Thyroid gland (tissue), 4 donors: ENCODE measurements at regions not wholly inside any gene's neighbourhood (a gene's known extent, or its start where the extent isn't known, plus 50 kb on each side); places are given as distances from the start of the nearest gene placed in this dataset.

Experiments
- DNase-seq, 2 donors: peaks; one replicate each; pipeline ENCODE4 v3.0.0-alpha.2; 2019
- H3K27ac ChIP-seq, 3 donors: fragments of 200-600 bp; sonication (generic); 1 replicate in 2 of 3; 2 replicates in 1 of 3; pipeline ENCODE4 v1.5.1; 2016 to 2019; ENCODE audit warnings: mild to moderate bottlenecking in 1 of 3, moderate library complexity in 1 of 3
- H3K27me3 ChIP-seq: fragments of 200-600 bp; sonication (generic); one replicate; pipeline ENCODE4 v1.5.1; 2019
- H3K36me3 ChIP-seq, 2 donors: fragments of 200-600 bp; sonication (generic); one replicate each; pipeline ENCODE4 v1.5.1; 2016 to 2019
- H3K4me1 ChIP-seq, 2 donors: fragments of 200-600 bp; sonication (generic); one replicate each; pipeline ENCODE4 v1.5.1; 2017 to 2019
- H3K4me3 ChIP-seq, 3 donors: fragments of 200-600 bp; sonication (generic); replicated peaks in 1 of 3; 1 replicate in 2 of 3; 2 replicates in 1 of 3; pipeline ENCODE4 v1.5.1; 2016; ENCODE audit warnings: mild to moderate bottlenecking in 1 of 3
- H3K9me3 ChIP-seq: fragments of 200-600 bp; sonication (generic); one replicate; pipeline ENCODE4 v1.5.1; 2017
- CTCF ChIP-seq, 6 experiments: fragments of 200-600 bp in 3 of 6; fragments of 450-650 bp in 3 of 6; sonication (generic) in 3 of 6; IDR thresholded peaks; one replicate each; pipeline ENCODE4 v1.5.1; 2016 to 2019; ENCODE audit warnings: antibody characterized with exemption in 6 of 6, mild to moderate bottlenecking in 2 of 6, inconsistent platforms in 1 of 6, moderate library complexity in 1 of 6
- POLR2A ChIP-seq, 2 donors: fragments of 450-650 bp; IDR thresholded peaks; one replicate each; pipeline ENCODE4 v1.6.1; 2017; ENCODE audit warnings: antibody characterized with exemption in 2 of 2, mild to moderate bottlenecking in 2 of 2, moderate library complexity in 1 of 2
- WGBS, 2 donors: methylation state at CpG; one replicate each; pipeline ENCODE4 v1.1.5; 2017; 5-methylcytosine and 5-hydroxymethylcytosine counted together
- intact Hi-C: fragments of 100-400 bp; cut with DNase I; formaldehyde crosslinking; loops from one replicate; pipeline ENCODE4 v1.15.1; 2023

DNA sequence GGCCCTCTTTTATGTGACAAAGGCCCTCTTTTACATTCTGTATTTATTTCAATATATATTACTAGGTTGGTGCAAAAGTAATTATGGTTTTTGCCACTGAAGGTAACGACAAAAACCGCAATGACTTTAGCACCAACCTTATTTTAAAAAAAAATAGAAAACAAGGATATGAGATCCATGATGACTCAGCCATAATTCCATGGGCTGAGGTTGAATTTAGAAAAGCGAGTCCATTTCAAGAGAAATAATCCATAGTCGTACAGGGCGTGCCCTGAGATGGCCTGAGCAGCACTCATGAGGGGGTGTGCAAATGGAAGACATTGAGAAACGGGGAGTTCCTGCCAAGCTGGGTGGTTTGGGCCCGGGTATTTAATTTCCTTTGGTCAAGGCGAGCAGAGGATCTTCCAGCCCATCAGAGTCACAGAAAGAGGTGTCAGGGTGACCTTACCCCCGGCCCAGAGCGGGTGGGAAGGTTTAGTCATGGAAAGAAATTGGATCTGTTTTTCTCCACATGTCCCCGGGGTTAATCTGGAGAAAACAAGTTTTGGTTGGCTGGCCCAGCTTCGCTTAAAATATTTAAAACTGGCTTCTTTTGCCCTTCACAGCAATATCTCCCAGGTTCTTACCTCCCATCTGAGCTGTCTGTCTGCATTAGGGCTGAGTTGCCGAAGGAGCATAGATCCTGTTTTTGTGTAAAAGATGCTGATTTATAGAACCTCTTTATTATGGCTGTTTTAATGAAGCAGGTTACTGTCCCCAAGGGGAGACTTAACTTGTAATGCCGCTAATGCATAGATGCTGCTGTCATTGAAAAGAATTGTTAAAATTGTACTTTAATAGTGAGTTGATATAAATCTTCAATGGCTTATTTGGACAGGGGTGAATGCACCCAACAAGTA, 255.6 kb downstream of the PREX1 start:
- H3K4me3 ChIP-seq = no peak overlapping the region
- no peaks in the 10 kb centered on the region for H3K4me1 ChIP-seq
- DNase-seq = no peak
- H3K36me3 ChIP-seq = no peaks in the 10 kb centered on the region
- no peaks in the 10 kb centered on the region for H3K9me3 ChIP-seq
- H3K27ac ChIP-seq = no peak overlapping the region
- no peaks in the 10 kb centered on the region for H3K27me3 ChIP-seq
- 79% methylated on average over 14 of the region's 14 CpGs for WGBS, 2 donors
- intact Hi-C loops = no loop called here
- TF ChIP-seq CTCF (IDR thresholded peaks at IDR 0.05) (no peak), POLR2A (IDR thresholded peaks at IDR 0.05) (no peak)

DNA sequence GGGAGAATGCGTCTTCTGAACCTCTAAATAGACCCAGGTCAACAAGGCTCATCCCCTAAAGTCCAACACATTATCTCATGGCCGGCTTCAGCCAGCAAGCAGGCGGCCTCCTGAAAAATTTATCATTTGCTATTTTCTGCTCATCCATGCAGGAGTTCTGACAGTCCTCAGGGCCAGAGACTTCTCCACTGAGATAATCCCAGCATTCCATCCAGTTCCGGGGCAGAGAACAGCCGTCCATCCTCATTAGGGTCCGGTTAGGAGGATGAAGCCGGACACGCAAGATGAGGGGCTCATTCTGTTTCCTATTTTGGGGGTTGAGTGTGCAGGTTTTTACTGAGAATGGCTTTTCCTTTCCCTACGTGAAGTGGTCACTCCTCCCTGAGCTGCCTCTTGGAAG, 258.1 kb downstream of the PREX1 start:
- WGBS, 2 donors = 50 to 59% methylated on average over 9 of the region's 9 CpGs
- H3K9me3 ChIP-seq = no peaks in the 10 kb centered on the region
- H3K27me3 ChIP-seq = no peaks in the 10 kb centered on the region
- no peaks in the 10 kb centered on the region for H3K36me3 ChIP-seq
- H3K4me3 ChIP-seq = no peak overlapping the region
- TF ChIP-seq CTCF (IDR thresholded peaks at IDR 0.05) = no peak
- no peak for TF ChIP-seq POLR2A (IDR thresholded peaks at IDR 0.05)
- no peaks in the 10 kb centered on the region for H3K4me1 ChIP-seq
- intact Hi-C loops = no loop called here
- DNase-seq = no peak
- H3K27ac ChIP-seq = no peak overlapping the region

- Histone ChIP-seq H3K9me3 (no peaks in the 10 kb centered on the region), H3K4me3 (no peak overlapping the region), H3K27ac (no peak overlapping the region), H3K4me1 (no peaks in the 10 kb centered on the region), H3K36me3 (no peaks in the 10 kb centered on the region), H3K27me3 (no peaks in the 10 kb centered on the region)
- intact Hi-C loops = no loop called here
- WGBS, 2 donors = 80 to 86% methylated on average over 5 of the region's 5 CpGs
- no peak for TF ChIP-seq POLR2A (IDR thresholded peaks at IDR 0.05)
- no peak for TF ChIP-seq CTCF (IDR thresholded peaks at IDR 0.05)
- no peak for DNase-seq
Measured at GRCh38 chr20:48568520-48568919, 259.3 kb downstream of the PREX1 start.

- H3K4me3 ChIP-seq = no peak overlapping the region
- no peaks in the 10 kb centered on the region for H3K9me3 ChIP-seq
- DNase-seq = no peak
- intact Hi-C loops = no loop called here
- 60 to 86% methylated on average over 1 to 5 of the region's 5 CpGs for WGBS, 2 donors
- TF ChIP-seq CTCF (IDR thresholded peaks at IDR 0.05) (no peak), POLR2A (IDR thresholded peaks at IDR 0.05) (no peak)
- H3K36me3 ChIP-seq = no peaks in the 10 kb centered on the region
- no peaks in the 10 kb centered on the region for H3K27me3 ChIP-seq
- no peaks in the 10 kb centered on the region for H3K4me1 ChIP-seq
- no peak overlapping the region for H3K27ac ChIP-seq
Measured at GRCh38 chr20:48567145-48567544, 260.7 kb downstream of the PREX1 start.

- H3K4me1 ChIP-seq = no peaks in the 10 kb centered on the region
- H3K4me3 ChIP-seq = no peak overlapping the region
- DNase-seq = no peak
- TF ChIP-seq POLR2A (IDR thresholded peaks at IDR 0.05) = no peak
- no peak for TF ChIP-seq CTCF (IDR thresholded peaks at IDR 0.05)
- WGBS, 2 donors = 81 to 85% methylated on average over 8 of the region's 8 CpGs
- intact Hi-C loops = no loop called here
- H3K36me3 ChIP-seq = no peaks in the 10 kb centered on the region
- no peaks in the 10 kb centered on the region for H3K27me3 ChIP-seq
- H3K27ac ChIP-seq = no peak overlapping the region
- no peaks in the 10 kb centered on the region for H3K9me3 ChIP-seq
Measured at GRCh38 chr20:48564982-48565539, 262.7 kb downstream of the PREX1 start.
